Suprapubic skin (tissue), 4 donors: ENCODE measurements at regions not wholly inside any gene's neighbourhood (a gene's known extent, or its start where the extent isn't known, plus 50 kb on each side); places are given as distances from the start of the nearest gene placed in this dataset.

Source experiments
- EP300 ChIP-seq: sonication (generic); formaldehyde crosslinking; IDR thresholded peaks from one replicate; pipeline ENCODE4 v1.6.1; 2017; ENCODE audit warnings: antibody characterized with exemption
- POLR2A ChIP-seq, 2 donors: fragments of 450-650 bp; IDR thresholded peaks; one replicate each; pipeline ENCODE4 v1.6.1; 2017; ENCODE audit warnings: antibody characterized with exemption in 2 of 2, mild to moderate bottlenecking in 2 of 2, moderate library complexity in 2 of 2
- POLR2AphosphoS5 ChIP-seq, 3 donors: sonication (generic); formaldehyde crosslinking; IDR thresholded peaks; one replicate each; pipeline ENCODE4 v1.6.1; 2017; ENCODE audit warnings: antibody characterized with exemption in 3 of 3
- TF ChIP-seq, protein P1 (sequence below), 2 donors: fragments of 200-600 bp in 1 of 2; fragments of 450-650 bp in 1 of 2; sonication (generic) in 1 of 2; IDR thresholded peaks; one replicate each; pipeline ENCODE4 v1.5.1; 2016 to 2019; ENCODE audit warnings: antibody characterized with exemption in 2 of 2, mild to moderate bottlenecking in 1 of 2, moderate library complexity in 1 of 2

DNA sequence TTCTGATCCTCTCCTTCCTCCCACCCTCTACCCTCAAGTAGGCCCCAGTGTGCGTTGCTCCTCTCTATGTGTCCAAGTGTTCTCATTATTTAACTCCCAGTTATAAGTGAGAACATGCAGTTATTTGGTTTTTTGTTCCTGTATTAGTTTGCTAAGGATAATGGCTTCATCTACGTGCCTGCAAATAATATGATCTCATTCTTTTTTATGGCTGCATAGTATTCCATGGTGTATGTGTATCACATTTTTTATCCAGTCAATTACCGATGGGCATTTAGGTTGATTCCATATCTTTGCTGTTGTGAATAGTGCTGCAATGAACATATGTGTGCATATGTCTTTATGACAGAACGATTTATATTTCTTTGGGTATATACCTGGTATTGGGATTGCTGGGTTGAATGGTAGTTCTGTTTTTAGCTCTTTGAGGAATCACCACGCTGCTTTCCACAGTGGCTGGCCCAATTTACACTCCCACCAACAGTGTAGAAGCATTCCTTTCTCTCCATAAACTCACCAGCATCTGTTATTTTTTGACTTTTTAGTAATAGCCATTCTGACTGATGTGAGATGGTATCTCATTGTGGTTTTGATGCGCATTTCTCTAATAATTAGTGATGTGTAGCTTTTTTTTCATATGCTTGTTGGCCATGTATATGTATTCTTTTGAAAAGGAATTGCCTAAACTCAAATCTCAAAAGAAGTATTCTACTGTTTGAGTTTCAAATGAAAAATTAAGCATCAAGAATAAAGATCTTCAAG lies 116.9 kb downstream of the ETS2 start:
- TF ChIP-seq POLR2A (IDR thresholded peaks at IDR 0.05) (no peak), POLR2AphosphoS5 (IDR thresholded peaks at IDR 0.05) (no peak), EP300 (no peak)
- TF ChIP-seq, protein P1, sequence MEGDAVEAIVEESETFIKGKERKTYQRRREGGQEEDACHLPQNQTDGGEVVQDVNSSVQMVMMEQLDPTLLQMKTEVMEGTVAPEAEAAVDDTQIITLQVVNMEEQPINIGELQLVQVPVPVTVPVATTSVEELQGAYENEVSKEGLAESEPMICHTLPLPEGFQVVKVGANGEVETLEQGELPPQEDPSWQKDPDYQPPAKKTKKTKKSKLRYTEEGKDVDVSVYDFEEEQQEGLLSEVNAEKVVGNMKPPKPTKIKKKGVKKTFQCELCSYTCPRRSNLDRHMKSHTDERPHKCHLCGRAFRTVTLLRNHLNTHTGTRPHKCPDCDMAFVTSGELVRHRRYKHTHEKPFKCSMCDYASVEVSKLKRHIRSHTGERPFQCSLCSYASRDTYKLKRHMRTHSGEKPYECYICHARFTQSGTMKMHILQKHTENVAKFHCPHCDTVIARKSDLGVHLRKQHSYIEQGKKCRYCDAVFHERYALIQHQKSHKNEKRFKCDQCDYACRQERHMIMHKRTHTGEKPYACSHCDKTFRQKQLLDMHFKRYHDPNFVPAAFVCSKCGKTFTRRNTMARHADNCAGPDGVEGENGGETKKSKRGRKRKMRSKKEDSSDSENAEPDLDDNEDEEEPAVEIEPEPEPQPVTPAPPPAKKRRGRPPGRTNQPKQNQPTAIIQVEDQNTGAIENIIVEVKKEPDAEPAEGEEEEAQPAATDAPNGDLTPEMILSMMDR (IDR thresholded peaks at IDR 0.05): no peak
